Daoy (cell line): ENCODE measurements at regions not wholly inside any gene's neighbourhood (a gene's known extent, or its start where the extent isn't known, plus 50 kb on each side); places are given as distances from the start of the nearest gene placed in this dataset.

Experiments used
- DNase-seq: peaks from one replicate; pipeline ENCODE4 v3.0.0-alpha.2; 2015; ENCODE audit warnings: low read depth

- DNase-seq: peak; percentile 71
Measured at GRCh38 chr9:89234205-89235067, 55.8 kb upstream of the SHC3 start.

GRCh38 chr9:89236955-89237573 lies 58.4 kb upstream of the SHC3 start:
- DNase-seq: no peak

DNA sequence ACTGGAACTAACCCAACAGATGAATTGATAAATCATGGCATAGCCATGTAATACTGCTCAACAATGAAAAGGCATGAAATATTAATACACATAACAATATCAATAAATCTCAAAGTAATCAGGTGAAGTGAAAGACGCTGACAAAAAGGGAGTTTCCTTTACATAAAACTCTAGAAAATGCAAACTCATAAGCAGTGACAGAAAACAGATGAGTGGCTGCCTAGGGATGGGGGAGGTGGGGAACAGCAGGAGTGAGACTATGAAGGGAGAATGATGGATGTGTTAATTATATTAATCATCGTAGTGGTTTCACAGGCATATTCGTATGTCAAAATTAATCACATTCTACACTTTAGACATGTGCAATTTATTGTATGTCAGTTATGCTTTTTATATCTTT lies 59.8 kb upstream of the SHC3 start:
- DNase-seq: no peak

GRCh38 chr9:89243296-89244061 lies 64.9 kb upstream of the SHC3 start:
- DNase-seq: no peak

DNA sequence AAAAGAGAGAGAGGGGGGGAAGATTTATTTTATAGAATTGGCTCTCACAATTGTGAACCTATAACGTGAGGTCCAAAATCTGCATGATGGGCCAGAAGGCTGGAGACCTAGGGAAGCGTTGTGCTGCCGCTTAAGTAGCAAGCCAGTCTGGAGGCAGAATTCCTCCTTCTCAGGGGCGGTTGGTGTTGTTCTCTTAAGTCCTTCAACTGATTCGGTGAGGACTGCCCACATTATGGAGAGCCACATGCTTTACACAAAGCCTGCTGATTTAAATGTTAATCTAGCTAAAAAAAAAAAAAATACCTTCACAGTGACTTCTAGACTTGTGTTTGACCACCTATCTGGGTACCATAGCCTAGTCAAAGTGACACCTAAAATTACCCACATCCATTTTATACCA lies 64.2 kb upstream of the CKS2 start:
- no peak for DNase-seq

DNA sequence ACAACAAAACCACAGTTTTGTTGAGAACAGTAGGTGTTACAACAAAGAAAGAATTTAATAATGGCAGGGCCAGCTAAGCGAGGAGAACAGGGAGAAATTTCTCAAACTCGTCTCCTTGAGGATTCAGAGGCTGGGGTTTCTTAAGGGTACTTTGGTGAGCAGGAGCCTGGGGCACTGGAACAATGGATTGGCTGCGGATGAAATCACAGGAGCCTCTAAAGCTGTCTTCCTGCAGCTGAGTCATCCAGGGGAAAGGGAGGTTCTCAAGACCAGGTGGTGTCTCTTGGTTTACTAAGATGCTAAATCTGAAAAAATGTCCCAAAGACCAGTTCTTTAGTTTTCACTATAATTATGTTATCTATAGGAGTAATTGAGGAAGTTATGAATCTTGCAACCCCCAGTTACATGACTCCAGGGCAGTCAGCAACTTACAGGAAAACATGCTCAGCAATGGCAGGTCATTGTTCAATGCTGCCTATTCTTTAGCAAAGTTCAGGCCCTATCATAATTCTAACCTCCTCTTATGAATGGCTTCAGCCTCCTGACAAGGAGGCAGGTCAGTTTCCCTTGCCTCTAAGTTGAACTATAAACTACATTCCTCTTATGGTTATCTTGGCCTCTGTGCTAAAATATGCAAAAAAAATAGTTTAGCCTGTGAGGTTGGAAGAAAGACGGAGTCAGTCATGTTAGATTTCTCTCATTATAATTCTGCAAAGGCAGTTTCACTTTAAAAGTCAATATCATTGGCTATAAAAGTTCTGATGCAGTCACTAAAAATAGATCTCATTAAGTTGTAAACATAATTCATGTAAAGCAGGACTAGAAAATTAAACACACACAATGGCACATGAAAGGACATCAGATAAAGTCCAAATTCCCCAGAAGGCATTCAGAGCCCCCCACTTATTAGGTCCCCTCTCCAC lies 63.3 kb upstream of the CKS2 start:
- DNase-seq: peak; percentile 76

DNA sequence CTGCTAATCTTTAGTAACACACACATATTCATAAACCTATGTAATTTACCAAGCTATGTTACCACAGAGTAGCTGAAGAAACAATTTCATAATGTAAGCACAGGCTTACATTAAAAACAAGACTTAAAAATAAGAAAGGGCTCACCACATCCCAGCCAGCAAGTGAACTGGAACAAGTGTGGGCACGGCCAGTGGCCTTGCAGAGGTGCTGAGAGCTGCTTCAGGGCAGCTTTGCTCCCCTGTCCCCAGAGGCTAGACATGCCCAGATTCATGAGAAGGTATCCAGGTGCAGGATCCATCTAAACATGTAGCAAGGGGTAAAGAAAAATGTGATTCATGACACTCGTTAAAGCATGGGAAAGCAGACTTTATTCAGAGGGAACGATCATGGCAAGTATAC lies 62.0 kb upstream of the CKS2 start:
- no peak for DNase-seq

DNA sequence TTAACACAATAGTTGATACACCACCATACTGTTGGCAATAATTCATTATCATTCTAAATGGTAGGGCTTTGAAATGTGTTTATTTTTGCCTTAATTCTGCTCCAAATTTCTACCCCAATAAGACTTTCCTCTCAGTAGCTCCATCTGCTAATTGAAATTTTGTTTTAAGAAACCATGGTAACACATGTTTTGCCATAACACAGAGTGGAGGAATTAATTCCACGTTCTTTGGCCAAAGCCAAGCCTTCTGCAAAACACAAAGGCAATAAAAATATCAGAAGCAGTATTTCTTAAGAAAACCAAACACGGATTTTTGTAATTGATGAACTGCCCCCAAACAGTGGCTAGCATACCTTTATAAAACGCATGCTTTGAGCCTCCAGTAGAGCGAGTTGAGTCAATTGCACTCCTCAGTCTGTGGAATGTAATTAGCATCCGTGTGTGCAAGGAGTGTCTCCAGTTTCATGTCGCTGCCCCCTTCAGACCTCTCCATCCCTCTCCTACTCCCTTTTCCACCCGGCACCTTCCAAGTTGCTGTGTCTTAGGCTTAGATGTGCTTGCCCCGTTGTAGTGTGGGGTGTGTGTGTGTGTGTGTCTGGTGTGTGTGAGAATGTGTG lies 58.2 kb upstream of the CKS2 start:
- DNase-seq: no peak

- DNase-seq: no peak
Measured at GRCh38 chr9:89254058-89254772, 56.8 kb upstream of the CKS2 start.

GRCh38 chr9:89254773-89255125 lies 56.2 kb upstream of the CKS2 start:
- peak; percentile 27 for DNase-seq

- DNase-seq: no peak
Measured at GRCh38 chr9:89256225-89256624, 54.8 kb upstream of the CKS2 start.

DNA sequence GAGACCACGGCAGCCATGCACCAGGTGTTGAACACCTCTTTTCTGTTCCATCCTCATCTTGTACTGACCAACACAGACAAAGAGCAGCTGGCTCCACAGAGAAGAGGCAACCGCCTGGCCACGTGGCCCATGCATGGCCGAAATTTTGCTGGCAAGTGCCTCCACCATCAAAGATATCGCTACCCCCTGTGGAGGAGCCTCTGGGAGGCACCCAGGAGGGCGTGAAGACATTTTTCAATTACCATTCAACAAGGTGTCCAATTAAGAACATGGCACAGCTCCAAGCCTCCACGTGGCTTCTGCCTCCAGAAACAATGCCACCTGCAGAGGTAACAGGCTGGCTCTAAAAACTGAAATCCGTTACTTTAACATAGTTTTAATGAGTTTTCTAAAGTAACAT lies 54.4 kb upstream of the CKS2 start:
- DNase-seq: no peak

DNA sequence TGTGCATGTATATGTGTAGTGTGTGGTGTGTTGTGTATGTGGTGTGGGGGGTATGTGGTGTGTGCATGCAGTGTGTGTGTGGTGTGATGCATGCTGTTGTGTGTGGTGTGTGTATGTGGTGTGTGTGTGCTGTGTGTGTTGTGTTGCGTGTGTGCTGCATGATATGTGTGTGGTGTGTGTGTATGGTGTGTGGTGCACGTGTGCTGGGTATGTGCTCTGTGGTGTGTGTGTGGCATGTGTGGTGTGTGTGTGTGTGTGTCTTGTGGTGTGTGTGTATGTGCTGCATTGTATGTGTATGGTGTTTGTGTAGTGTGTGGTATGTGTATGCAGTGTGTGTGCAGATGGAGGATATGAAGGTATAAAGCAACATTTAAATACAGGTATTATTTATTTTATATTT lies 50.5 kb upstream of the CKS2 start:
- DNase-seq: no peak
